Urothelium cell line (cell line): ENCODE measurements at regions not wholly inside any gene's neighbourhood (a gene's known extent, or its start where the extent isn't known, plus 50 kb on each side); places are given as distances from the start of the nearest gene placed in this dataset.

ENCODE experiments used
- DNase-seq: peaks from one replicate; pipeline ENCODE4 v3.0.0; 2011; ENCODE audit warnings: low spot score, mixed read lengths
- FAIRE-seq: peaks from 2 replicates; lab custom pipeline; 2011; peaks lifted over from hg19 to GRCh38; lab: Jason Lieb, UNC

DNA sequence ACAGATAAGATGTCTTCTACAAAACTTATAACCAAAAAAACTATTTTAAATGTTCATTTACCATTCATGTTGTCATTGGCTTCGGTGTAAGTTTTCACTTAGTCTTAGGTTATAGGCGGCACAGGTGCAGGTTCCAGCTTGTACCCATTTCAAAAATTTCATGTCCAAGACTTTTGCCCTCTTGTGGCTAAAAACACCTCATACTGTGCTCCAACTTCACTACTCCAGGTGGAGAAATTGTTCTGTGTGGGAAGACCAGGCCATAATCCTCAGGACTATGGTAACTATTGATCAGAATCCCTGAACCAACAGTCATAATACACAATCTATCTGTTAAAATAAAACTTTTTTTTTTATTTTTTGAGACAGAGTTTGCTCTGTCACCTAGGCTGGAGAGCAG lies 95.2 kb upstream of the ATP11B start:
- DNase-seq (no peak), FAIRE-seq (no peak)

DNA sequence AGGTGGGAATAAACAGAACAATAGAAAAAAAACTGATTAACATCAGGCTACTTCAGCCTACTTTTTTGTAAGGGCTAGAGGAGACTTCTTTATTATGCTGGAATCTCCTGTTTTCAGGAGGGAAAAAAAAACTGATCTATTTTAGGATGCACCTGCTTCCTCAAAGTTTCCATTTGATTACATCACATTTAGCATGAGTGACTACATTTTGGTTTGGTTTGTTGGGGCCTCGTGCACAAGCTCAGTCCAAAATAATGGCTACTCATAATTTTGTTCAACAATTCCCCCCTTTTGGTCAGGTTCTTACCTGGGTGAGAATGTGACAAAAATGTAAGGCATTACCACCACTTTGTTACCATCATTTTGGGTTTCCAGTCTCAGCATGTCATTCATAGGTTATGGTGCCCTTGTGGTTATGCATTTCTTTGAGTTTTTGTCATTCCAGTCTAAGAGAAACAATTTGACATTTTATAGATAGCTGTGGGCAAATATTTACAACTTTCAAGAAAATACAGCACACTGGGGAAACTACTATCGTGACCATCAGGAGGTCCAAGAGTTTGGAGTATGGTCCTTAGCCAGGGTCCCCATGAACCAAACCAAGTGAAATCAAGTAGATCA lies 93.6 kb upstream of the ATP11B start:
- FAIRE-seq = no peak
- no peak for DNase-seq

DNA sequence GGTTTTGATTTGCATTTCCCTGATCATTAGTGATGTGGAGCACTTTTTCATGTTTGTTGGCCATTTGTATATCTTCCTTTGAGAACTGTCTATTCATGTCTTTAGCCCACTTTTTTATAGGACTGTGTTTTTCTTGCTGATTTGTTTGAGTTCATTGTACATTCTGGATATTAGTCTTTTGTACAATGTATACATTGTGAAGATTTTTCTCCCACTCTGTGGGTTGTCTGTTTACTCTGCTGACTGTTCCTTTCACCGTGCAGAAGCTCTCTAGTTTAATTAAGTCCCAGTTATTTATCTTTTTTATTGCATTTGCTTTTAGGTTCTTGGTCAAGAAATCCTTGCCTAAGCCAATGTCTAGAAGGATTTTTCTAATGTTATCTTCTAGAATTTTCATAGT lies 91.1 kb upstream of the ATP11B start:
- FAIRE-seq = no peak
- DNase-seq = no peak

DNA sequence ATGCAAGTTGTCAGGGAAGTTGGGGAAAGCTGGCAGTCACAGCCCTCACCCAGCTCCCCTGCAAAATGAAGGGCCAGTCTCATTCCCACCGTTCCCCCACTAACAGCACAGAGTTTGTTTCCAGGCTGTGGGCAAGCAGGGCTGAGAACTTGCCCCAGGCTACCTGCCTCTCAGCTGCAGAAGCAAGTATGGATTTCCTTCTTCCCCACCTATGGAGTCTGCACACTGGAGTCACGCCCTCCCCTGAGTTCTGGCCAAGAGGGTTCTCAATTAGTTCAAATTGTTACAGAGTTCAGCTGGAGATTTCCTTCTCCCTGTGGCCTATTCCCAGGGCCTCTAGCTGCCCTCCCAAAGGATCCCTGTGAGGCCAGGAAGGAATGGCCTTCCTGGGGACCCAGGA lies 90.1 kb upstream of the ATP11B start:
- FAIRE-seq (no peak), DNase-seq (no peak)

- FAIRE-seq (no peak), DNase-seq (peak; percentile 30)
Observed at GRCh38 chr3:182704926-182705325, 88.4 kb upstream of the ATP11B start.

- FAIRE-seq (no peak), DNase-seq (no peak)
Observed at GRCh38 chr3:182708810-182709209, 84.5 kb upstream of the ATP11B start.

- DNase-seq (no peak), FAIRE-seq (no peak)
Observed at GRCh38 chr3:182709306-182709705, 84.0 kb upstream of the ATP11B start.

DNA sequence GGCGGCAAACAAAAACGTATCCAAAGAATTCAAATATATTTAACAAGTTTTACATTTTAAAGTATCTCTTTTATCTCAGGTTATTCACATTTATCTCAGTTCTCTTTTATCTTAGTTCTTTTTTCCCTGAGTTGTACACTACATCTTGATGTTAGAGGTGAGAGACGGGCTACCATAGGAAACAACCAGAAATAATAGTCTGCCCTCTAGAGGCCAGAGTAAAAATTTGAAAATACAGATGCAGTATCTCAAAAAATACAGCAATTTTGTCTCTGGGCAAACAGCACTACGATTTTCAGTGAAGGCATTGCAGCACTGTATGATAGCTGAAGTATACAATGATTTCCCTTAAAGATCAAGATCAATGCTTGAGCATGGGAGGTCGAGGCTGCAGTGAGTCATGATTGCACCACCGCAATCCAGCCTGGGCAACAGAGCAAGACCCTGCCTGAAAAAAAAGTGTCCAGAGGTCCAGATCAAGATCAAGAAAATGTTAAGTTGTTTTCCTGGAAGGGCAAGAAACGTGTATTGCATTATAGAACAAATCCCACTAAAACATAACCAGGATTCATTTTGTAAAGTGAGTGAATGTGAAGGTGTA lies 82.6 kb upstream of the ATP11B start:
- DNase-seq = peak; percentile 48
- FAIRE-seq = no peak

DNA sequence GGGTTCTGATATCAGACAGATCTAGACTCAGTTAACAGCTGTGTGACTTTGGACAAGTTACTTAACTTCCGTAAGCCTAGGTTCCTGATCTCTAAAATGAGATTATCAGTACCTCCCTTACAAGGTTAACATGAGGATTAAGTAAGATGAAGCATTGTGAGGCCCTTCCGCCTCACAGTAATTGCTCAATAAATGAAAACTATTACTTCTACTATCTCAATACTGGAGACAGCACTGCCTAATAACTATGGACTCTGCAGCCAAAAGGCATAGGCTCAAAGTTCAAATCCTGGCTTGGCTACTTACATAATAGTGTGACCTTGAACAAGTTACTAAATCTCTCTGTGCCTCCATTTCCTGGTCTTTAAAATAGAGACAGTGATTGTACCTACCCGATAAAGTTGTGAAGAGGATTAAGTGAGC lies 82.0 kb upstream of the ATP11B start:
- FAIRE-seq (no peak), DNase-seq (no peak)

GRCh38 chr3:182711853-182712252 lies 81.5 kb upstream of the ATP11B start:
- DNase-seq (no peak), FAIRE-seq (no peak)

DNA sequence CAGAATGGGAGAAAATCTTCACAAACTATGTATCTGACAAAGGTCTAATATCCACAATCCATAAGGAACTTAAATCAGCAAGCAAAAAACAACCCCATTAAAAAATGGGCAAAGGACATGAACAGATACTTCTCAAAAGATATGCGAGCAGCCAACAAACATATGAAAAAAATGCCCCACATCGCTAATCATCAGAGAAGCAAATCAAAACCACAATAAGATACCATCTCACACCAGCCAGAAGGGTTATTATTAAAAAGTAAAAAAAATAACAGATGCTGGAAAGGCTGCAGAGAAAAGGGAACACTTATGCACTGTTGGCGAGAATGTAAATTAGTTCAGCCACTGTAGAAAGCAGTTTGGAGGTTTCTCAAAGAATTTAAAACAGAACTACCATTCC lies 80.2 kb upstream of the ATP11B start:
- FAIRE-seq (no peak), DNase-seq (no peak)

- FAIRE-seq (no peak), DNase-seq (peak; percentile 46)
Observed at GRCh38 chr3:182713743-182714517, 79.4 kb upstream of the ATP11B start.

DNA sequence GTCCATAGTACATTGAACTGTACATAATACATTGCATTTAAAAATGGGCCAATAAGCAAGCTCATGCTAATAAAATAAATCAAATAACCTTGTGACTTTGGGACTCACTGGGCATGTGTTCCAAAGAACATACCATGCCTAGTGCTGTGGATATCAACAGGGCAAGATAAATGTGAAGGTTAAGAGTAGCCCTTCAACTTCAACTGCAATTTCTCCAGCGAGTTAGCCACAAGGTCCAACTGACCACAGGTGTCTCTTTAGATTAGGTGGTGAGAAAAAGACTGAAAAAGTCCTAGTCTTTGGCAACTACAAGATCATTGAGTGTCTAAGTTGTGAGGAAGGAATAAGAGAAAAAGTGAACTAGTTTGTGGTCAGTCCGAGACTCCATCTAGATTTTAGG lies 78.3 kb upstream of the ATP11B start:
- DNase-seq = no peak
- no peak for FAIRE-seq

GRCh38 chr3:182716114-182716688 lies 77.1 kb upstream of the ATP11B start:
- no peak for DNase-seq
- FAIRE-seq = no peak

- DNase-seq (no peak), FAIRE-seq (no peak)
Observed at GRCh38 chr3:182717216-182717615, 76.1 kb upstream of the ATP11B start.

DNA sequence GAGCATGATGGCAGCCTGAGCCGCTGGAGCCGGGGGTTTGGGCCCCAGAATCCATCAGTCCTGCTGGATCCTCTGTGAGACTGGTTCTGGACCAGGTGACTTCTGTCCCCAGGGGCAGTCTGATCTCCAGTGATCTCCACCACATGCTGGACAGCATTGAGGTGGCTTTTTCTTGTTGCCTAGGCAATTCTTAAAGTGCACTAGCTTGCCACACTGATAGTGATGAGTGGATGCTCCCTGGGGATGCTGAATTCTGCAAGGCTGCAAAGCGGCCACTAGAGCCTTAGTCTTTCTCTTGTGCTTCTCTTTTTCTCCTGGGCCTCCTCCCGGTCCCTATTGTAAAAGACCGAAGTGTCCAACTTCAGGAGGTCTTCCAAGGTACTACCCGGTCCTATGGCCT lies 70.4 kb upstream of the ATP11B start:
- FAIRE-seq = no peak
- no peak for DNase-seq

DNA sequence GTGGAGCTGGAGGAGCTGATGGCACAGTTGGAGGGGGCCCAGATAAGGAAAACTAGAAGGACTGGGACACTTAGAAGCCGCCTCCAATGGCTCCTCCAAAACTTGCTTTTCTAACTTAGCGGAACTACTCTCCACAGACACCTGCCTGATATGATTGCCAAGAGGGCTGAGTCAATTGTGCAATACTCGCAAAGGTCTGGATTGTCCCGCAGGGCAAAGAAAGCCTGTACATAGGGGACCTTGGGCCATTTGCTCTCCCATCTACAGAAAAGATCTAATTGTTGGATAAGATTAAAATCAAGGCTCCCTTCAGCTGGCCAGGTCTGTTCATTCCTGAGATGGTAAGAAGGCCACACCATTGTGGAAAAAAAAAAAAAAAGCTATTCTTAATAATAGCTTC lies 69.7 kb upstream of the ATP11B start:
- DNase-seq (no peak), FAIRE-seq (no peak)

- no peak for FAIRE-seq
Observed at GRCh38 chr3:182725372-182726251, 67.7 kb upstream of the ATP11B start.

GRCh38 chr3:182726258-182727142 lies 66.8 kb upstream of the ATP11B start:
- DNase-seq = no peak
- FAIRE-seq = no peak

More at GRCh38 chr3:182725372-182726251, 67.7 kb upstream of the ATP11B start:
- DNase-seq = no peak

GRCh38 chr3:182728238-182728637 lies 65.1 kb upstream of the ATP11B start:
- DNase-seq (no peak), FAIRE-seq (no peak)
